Neural progenitor cell (in vitro differentiated cells): ENCODE measurements at regions not wholly inside any gene's neighbourhood (a gene's known extent, or its start where the extent isn't known, plus 50 kb on each side); places are given as distances from the start of the nearest gene placed in this dataset.

Source experiments
- DNase-seq: peaks from one replicate; pipeline ENCODE4 v3.0.0-alpha.2; 2016; ENCODE audit warnings: low spot score
- H2AFZ ChIP-seq: fragments of 200-600 bp; sonication (generic); replicated peaks from 2 replicates; pipeline ENCODE4 v1.6.1; 2016; ENCODE audit warnings: antibody characterized with exemption
- H3F3A ChIP-seq: fragments of 200-600 bp; sonication (generic); 2 replicates; pipeline ENCODE4 v1.6.1; 2016; ENCODE audit warnings: antibody characterized with exemption, low read depth
- H3K27ac ChIP-seq: fragments of 200-600 bp; sonication (generic); 2 replicates; pipeline ENCODE4 v1.5.1; 2016; ENCODE audit warnings: mild to moderate bottlenecking
- H3K27me3 ChIP-seq: fragments of 200-600 bp; sonication (generic); 2 replicates; pipeline ENCODE4 v1.6.1; 2016; ENCODE audit warnings: mild to moderate bottlenecking, moderate library complexity
- H3K36me3 ChIP-seq: fragments of 200-600 bp; sonication (generic); 2 replicates; pipeline ENCODE4 v1.5.1; 2016
- H3K4me1 ChIP-seq: fragments of 200-600 bp; sonication (generic); 2 replicates; pipeline ENCODE4 v1.6.1; 2016; ENCODE audit warnings: mixed run types
- H3K4me2 ChIP-seq: fragments of 200-600 bp; sonication (generic); 2 replicates; pipeline ENCODE4 v1.6.1; 2016
- H3K4me3 ChIP-seq: fragments of 200-600 bp; sonication (generic); 2 replicates; pipeline ENCODE4 v1.5.1; 2016
- H3K79me2 ChIP-seq: fragments of 200-600 bp; sonication (generic); 2 replicates; pipeline ENCODE4 v1.6.1; 2016; ENCODE audit warnings: low read depth
- H3K9ac ChIP-seq: fragments of 200-600 bp; sonication (generic); 2 replicates; pipeline ENCODE4 v1.6.1; 2016
- H3K9me3 ChIP-seq: fragments of 200-600 bp; sonication (generic); 2 replicates; pipeline ENCODE4 v1.5.1; 2016; ENCODE audit warnings: low read depth
- H4K20me1 ChIP-seq: fragments of 200-600 bp; sonication (generic); 2 replicates; pipeline ENCODE4 v1.6.1; 2016; ENCODE audit warnings: low read depth
- H3K27ac Mint-ChIP-seq: 3 replicates; pipeline ENCODE4 v1.8.0; 2021; ENCODE audit warnings: mixed read lengths
- H3K27me3 Mint-ChIP-seq: 2 replicates; pipeline ENCODE4 v1.8.0; 2022; ENCODE audit warnings: low read depth, mild to moderate bottlenecking, inconsistent platforms, moderate library complexity, mixed read lengths; ENCODE audit not compliant: insufficient read depth
- H3K36me3 Mint-ChIP-seq: 3 replicates; pipeline ENCODE4 v1.8.0; 2021; ENCODE audit warnings: mixed read lengths
- H3K4me1 Mint-ChIP-seq: 3 replicates; pipeline ENCODE4 v1.8.0; 2021; ENCODE audit warnings: mixed read lengths
- H3K4me3 Mint-ChIP-seq: 3 replicates; pipeline ENCODE4 v1.8.0; 2021; ENCODE audit warnings: mild to moderate bottlenecking, moderate library complexity, mixed read lengths
- H3K9me3 Mint-ChIP-seq: 3 replicates; pipeline ENCODE4 v1.8.0; 2020; ENCODE audit warnings: mixed read lengths
- EZH2 ChIP-seq: fragments of 200-600 bp; sonication (generic); IDR thresholded peaks from 2 replicates; pipeline ENCODE4 v1.6.1; 2017; ENCODE audit warnings: antibody characterized with exemption, mild to moderate bottlenecking, moderate library complexity
- EZH2phosphoT487 ChIP-seq: fragments of 200-600 bp; sonication (generic); IDR thresholded peaks from 2 replicates; pipeline ENCODE4 v1.6.1; 2017; ENCODE audit warnings: antibody characterized with exemption
- TF ChIP-seq, protein P1 (sequence below): fragments of 200-600 bp; sonication (generic); IDR thresholded peaks from 2 replicates; pipeline ENCODE4 v1.5.1; 2017; ENCODE audit warnings: antibody characterized with exemption, mild to moderate bottlenecking

- Mint-ChIP-seq H3K27me3 (peaks cover 4% of the 10 kb centered on the region), H3K4me3 (no peak overlapping the region), H3K36me3 (no peaks in the 10 kb centered on the region), H3K27ac (no peak overlapping the region), H3K9me3 (peaks cover 7% of the 10 kb centered on the region), H3K4me1 (peaks cover 2% of the 10 kb centered on the region)
- peak; percentile 66 for DNase-seq
- peak overlapping the region; percentile 48 for H2AFZ ChIP-seq
- no peaks in the 10 kb centered on the region for H4K20me1 ChIP-seq
- no peak overlapping the region for H3K4me3 ChIP-seq
- no peaks in the 10 kb centered on the region for H3K27me3 ChIP-seq
- no peak overlapping the region for H3K9ac ChIP-seq
- TF ChIP-seq, protein P1, sequence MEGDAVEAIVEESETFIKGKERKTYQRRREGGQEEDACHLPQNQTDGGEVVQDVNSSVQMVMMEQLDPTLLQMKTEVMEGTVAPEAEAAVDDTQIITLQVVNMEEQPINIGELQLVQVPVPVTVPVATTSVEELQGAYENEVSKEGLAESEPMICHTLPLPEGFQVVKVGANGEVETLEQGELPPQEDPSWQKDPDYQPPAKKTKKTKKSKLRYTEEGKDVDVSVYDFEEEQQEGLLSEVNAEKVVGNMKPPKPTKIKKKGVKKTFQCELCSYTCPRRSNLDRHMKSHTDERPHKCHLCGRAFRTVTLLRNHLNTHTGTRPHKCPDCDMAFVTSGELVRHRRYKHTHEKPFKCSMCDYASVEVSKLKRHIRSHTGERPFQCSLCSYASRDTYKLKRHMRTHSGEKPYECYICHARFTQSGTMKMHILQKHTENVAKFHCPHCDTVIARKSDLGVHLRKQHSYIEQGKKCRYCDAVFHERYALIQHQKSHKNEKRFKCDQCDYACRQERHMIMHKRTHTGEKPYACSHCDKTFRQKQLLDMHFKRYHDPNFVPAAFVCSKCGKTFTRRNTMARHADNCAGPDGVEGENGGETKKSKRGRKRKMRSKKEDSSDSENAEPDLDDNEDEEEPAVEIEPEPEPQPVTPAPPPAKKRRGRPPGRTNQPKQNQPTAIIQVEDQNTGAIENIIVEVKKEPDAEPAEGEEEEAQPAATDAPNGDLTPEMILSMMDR = peak; percentile 75
- no peak for TF ChIP-seq EZH2
- no peak overlapping the region for H3K27ac ChIP-seq
- no peaks in the 10 kb centered on the region for H3K79me2 ChIP-seq
- no peaks in the 10 kb centered on the region for H3K9me3 ChIP-seq
- H3K4me1 ChIP-seq = no peaks in the 10 kb centered on the region
- no peaks in the 10 kb centered on the region for H3K36me3 ChIP-seq
- no peak overlapping the region for H3K4me2 ChIP-seq
- H3F3A ChIP-seq = no peaks in the 10 kb centered on the region
These were observed 63.1 kb upstream of the UBE3A start for GRCh38 chr15:25501828-25502446.

DNA sequence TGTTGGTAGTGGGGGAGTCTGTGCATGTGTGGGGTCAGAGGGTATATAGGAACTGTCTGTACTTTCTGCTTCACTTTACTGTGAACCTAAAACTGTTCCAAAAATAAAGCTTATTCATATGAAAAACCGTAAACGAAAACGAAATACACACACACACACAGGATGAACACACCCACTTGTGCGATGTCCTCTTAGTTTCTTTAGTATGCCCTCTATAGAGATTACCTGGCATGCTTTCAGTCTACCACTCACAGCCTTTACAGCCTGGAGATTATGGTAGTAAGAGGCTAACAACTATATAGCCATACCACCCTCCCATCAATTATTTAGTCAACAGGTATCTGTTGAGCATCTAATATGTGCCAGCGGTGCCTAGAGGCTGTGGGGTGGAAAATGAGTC is 60.0 kb upstream of the UBE3A start:
- H3K4me1 Mint-ChIP-seq = no peaks in the 10 kb centered on the region
- H3F3A ChIP-seq = no peaks in the 10 kb centered on the region
- H3K4me3 ChIP-seq = no peak overlapping the region
- H3K36me3 Mint-ChIP-seq = no peaks in the 10 kb centered on the region
- no peak overlapping the region for H3K4me3 Mint-ChIP-seq
- no peak overlapping the region for H2AFZ ChIP-seq
- DNase-seq = no peak
- H3K9me3 Mint-ChIP-seq = peaks cover 5% of the 10 kb centered on the region
- H3K27ac Mint-ChIP-seq = no peak overlapping the region
- no peaks in the 10 kb centered on the region for H3K4me1 ChIP-seq
- H3K27me3 Mint-ChIP-seq = peaks cover 4% of the 10 kb centered on the region
- H3K9ac ChIP-seq = no peak overlapping the region
- H4K20me1 ChIP-seq = no peaks in the 10 kb centered on the region
- H3K9me3 ChIP-seq = no peaks in the 10 kb centered on the region
- H3K27ac ChIP-seq = no peak overlapping the region
- H3K4me2 ChIP-seq = no peak overlapping the region
- no peaks in the 10 kb centered on the region for H3K79me2 ChIP-seq
- no peaks in the 10 kb centered on the region for H3K36me3 ChIP-seq
- TF ChIP-seq, protein P1 = no peak
- TF ChIP-seq EZH2 (no peak), EZH2phosphoT487 (no peak)
- no peaks in the 10 kb centered on the region for H3K27me3 ChIP-seq

- no peaks in the 10 kb centered on the region for H3K4me1 ChIP-seq
- no peaks in the 10 kb centered on the region for H4K20me1 ChIP-seq
- Mint-ChIP-seq H3K4me3 (no peak overlapping the region), H3K4me1 (no peaks in the 10 kb centered on the region), H3K36me3 (no peaks in the 10 kb centered on the region), H3K9me3 (peaks cover 4% of the 10 kb centered on the region), H3K27ac (no peak overlapping the region), H3K27me3 (peaks cover 4% of the 10 kb centered on the region)
- DNase-seq = no peak
- H3K79me2 ChIP-seq = no peaks in the 10 kb centered on the region
- no peak overlapping the region for H2AFZ ChIP-seq
- no peaks in the 10 kb centered on the region for H3K36me3 ChIP-seq
- no peaks in the 10 kb centered on the region for H3F3A ChIP-seq
- TF ChIP-seq, protein P1 = no peak
- TF ChIP-seq EZH2phosphoT487 (no peak), EZH2 (no peak)
- no peaks in the 10 kb centered on the region for H3K9me3 ChIP-seq
- no peaks in the 10 kb centered on the region for H3K27me3 ChIP-seq
- H3K9ac ChIP-seq = no peak overlapping the region
- H3K27ac ChIP-seq = no peak overlapping the region
- no peak overlapping the region for H3K4me3 ChIP-seq
- no peak overlapping the region for H3K4me2 ChIP-seq
These were observed 59.1 kb upstream of the UBE3A start for GRCh38 chr15:25497934-25498333.
